Fibroblast of lung (primary cell): ENCODE measurements at regions not wholly inside any gene's neighbourhood (a gene's known extent, or its start where the extent isn't known, plus 50 kb on each side); places are given as distances from the start of the nearest gene placed in this dataset.
"Not testable (repeated sequence)": the region's sequence is repeated elsewhere in the genome, so short reads cannot be mapped to it uniquely, and the experiment has no call there.

ENCODE experiments used
- CTCF ChIP-seq, 2 donors: IDR thresholded peaks in 1 of 2; conservative IDR thresholded peaks in 1 of 2; 1 replicate in 1 of 2; 2 replicates in 1 of 2; pipeline ENCODE4 v1.5.1; 2011 to 2012; ENCODE audit warnings: low read length in 2 of 2, control low read depth in 1 of 2, inconsistent platforms in 1 of 2, low read depth in 1 of 2, mild to moderate bottlenecking in 1 of 2
- EZH2 ChIP-seq: IDR thresholded peaks from 2 replicates; pipeline ENCODE4 v1.5.1; 2012; ENCODE audit warnings: low read length, control low read depth, mild to moderate bottlenecking; ENCODE audit errors: missing control alignments

GRCh38 chr11:3571752-3572151 lies 70.0 kb downstream of the ART5 start:
- not testable (repeated sequence) for TF ChIP-seq CTCF (conservative IDR thresholded peaks at IDR 0.05 in 1 of 2, IDR thresholded peaks at IDR 0.05 in 1 of 2; ENCODE audit: low read depth in 1 of 2, low read length in 2 of 2); EZH2
